ENCODE measurements at regions not wholly inside any gene's neighbourhood (a gene's known extent, or its start where the extent isn't known, plus 50 kb on each side); places are given as distances from the start of the nearest gene placed in this dataset.

DNA sequence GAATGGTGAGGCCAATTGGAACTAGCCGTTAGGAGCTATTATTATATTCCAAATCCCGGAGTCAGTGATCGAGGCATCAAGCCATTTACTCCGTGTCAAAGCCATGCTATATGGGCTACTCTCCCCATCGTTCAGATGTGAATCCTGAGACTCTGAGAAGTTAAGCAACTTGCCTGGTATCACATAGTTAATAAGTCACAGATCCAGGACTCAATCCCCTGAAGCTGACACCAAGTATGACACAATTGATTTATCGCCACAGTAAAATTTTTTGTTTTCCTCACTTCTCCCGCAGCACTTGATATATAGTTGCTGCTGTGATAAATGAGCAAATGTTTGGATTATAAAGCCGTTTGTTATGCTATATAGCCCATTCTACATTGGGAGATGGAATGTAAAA, 50.8 kb upstream of the TSHZ2 start:
- peak; percentile 90 for DNase-seq

DNA sequence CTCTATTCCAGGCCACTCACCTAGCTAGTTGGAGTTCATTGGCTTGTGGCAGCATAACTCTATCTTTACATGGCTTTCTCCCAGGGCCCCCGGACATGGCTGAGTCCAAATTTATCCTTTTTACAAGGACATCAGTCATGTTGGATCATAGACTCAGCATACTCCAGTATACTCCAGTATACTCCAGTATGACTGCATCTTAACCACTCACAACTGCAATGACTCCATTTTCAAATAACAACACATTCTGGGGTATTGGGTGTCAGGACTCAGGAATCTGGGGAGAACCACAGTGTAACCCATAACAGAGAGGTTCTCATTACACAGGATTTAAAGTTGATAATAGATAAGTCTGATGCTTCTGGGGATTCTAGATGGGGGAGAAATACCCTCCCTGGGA, 53.8 kb upstream of the TSHZ2 start:
- DNase-seq: no peak

- no peak for DNase-seq
Measured at GRCh38 chr20:52915564-52915963, 56.6 kb upstream of the TSHZ2 start.

GRCh38 chr20:52914870-52915269, 57.3 kb upstream of the TSHZ2 start:
- no peak for DNase-seq

GRCh38 chr20:52913650-52914387, 58.3 kb upstream of the TSHZ2 start:
- peak; percentile 37 for DNase-seq

DNA sequence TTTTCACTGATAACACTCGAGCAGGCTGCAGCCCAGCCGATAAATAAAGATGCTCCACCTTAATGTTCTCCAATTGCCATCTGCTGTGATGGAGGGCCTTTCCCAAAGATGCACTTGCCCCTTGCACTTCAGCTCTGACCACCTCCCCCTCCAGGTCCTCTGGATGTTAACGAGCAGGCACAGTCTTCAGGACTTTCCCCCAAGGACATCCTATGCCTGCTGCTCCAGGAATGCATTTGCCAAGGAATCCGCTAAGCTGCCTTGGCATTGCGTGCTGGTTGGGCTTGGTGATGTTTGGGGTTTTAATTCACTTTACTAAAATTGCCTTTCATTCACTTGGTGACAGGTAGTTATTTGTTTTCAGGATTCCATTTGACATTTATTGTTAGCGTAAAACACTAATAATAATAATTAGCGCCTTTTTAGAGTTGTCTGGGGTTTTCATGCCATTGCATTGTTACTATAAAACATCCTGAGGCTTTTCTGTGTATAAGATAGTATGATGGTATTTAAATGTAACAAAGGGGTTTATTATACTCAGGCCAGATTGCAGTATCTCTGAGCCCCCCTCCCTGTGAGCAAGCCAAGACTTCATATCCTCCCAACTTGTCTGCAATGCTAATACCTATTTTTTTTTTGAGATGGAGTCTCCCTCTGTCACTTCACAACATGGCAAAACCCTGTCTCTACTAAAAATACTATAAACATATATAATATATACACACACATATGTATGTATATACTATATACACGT, 66.7 kb upstream of the TSHZ2 start:
- no peak for DNase-seq

- no peak for DNase-seq
Measured at GRCh38 chr20:52904837-52905236, 67.3 kb upstream of the TSHZ2 start.

DNA sequence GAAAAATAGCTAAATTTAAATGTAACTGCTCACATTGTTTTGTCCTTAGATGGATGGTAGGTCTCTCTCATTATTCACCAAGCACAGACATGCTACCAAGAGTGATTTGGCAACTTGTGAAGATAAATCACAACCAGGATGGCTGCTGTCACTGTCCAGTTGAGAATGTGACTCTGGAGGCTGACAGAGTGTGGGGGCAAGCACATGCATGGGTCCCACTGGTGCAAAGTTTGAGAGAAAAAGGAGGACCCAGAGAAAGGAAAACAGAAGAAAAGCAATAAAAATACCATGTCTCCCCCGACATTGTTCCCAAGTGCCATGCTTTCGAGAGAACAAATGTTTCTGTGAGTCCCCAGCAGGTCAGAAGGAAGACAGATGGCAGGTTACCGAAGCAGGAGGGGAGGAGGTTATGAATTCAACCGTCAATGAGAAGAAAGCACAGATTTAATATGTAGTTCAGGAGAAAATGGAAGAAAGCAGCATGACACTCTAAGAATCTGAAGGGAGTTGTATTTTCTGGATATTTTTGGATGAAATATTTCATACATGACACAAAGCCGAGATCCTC, 73.0 kb upstream of the TSHZ2 start:
- no peak for DNase-seq

GRCh38 chr20:52896348-52896747, 75.8 kb upstream of the TSHZ2 start:
- DNase-seq: no peak

GRCh38 chr20:52895701-52896100, 76.5 kb upstream of the TSHZ2 start:
- no peak for DNase-seq

- DNase-seq: no peak
Measured at GRCh38 chr20:52895235-52895634, 76.9 kb upstream of the TSHZ2 start.

DNA sequence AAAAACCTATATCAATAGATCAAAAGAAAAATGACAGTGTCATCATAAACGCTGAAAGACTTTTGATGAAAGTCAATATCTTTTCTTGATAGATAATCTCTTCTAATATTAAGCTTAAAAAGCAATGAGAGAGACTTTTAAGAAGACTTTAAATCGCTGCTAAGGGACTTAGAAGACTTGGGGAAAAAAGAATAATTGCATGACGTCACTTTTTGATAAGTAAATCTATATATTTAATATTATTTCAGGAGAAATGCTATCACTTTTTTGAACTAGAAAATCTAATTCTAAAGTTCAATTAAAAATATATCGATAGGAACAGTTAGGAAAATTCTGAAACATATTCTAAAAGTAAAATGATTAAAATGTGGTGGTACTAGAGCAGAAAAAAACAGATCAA, 78.7 kb upstream of the TSHZ2 start:
- no peak for DNase-seq

GRCh38 chr20:52892023-52892422, 80.1 kb upstream of the TSHZ2 start:
- no peak for DNase-seq

- DNase-seq: no peak
Measured at GRCh38 chr20:52890130-52890529, 82.0 kb upstream of the TSHZ2 start.

DNA sequence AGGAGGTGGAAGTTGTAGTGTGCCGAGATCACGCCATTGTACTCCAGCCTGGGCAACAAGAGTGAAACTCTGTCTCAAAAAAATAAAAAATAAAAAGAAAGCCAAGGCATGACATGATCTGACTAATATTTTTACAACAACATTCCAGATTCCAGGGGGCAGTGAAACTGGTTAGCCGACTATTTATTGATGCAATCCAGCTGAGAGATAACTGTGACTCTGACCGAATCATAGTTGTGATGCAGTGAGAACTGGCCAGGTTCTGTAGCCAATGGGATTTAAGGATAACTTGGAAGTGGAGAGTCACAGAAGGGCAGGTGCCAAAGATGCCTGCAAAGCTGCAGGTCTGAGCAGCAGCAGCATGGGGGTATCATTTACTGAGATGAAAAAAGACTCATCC, 82.9 kb upstream of the TSHZ2 start:
- DNase-seq: peak; percentile 86

DNA sequence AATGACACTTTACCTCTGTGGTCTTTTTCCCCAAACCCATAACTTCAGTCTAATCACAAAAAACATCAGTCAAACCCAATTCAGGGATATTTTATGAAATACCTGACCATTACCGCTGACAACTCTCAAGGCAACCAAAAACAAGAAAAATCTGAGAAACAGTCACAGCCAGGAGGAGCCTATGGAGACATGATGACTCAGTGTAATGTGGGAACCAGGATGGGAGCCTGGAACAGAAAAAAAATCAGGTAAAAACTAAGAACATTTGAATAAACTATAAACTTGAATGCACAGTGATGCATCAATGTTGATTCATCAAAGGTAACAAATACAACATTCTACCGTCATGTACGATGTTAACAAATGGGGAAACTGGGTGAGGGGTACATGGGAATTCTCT, 84.1 kb upstream of the TSHZ2 start:
- peak; percentile 22 for DNase-seq

DNA sequence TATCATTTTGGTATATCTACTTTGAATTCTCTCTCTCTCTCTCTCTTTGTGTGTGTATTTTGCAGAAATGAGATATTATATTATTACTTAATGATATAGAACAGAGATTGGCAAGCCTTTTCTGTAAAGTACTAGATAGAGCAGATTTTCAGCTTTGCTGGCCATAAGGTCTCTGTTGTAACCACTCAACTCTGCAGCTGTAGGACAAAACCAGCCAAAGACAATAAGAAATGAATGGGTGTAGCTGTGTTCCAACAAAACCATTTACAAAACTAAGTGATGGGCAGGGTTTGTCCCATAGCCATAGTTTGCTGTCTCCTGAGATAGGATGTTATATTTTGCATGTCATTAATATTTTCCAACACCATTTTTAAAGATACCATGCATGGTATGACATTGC, 91.2 kb upstream of the TSHZ2 start:
- DNase-seq: no peak

DNA sequence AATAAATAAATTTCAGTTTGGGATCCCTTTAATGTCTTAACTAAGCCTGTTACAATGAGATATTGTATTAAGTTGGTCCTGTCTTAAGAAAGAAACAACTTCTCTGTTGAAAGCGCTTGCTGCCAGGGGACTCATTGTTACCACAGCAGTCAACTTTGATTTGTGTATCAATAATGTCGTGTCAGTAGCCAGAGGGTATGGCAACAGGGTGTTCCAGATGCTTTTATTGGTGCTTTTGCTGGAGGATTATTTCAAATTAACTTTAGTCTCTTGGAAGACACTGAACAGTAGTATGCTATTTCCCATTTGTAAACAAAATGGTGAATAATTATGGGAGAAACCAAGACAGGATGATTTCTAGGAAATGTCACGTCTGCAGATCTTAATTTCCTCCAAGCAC, 91.9 kb upstream of the TSHZ2 start:
- DNase-seq: no peak

DNA sequence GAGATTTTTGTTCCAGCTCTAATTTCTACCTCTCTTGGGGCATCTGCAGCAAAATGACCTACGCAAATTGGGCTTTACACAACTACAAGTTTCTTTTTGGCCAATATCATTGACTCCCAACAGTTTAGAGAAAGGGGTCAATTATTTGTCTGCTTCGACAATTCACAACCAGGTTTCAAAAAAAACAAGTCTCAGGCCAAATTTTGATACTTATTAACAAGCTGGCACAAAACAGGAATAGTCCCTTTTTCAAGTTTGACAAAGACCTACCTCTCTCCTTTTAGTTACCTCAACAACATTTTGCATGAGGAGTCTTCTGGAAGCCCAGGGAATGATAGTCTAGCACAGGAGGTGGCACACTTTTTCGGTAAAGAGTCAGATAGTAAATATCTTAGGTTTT, 97.9 kb upstream of the TSHZ2 start:
- DNase-seq: no peak

DNA sequence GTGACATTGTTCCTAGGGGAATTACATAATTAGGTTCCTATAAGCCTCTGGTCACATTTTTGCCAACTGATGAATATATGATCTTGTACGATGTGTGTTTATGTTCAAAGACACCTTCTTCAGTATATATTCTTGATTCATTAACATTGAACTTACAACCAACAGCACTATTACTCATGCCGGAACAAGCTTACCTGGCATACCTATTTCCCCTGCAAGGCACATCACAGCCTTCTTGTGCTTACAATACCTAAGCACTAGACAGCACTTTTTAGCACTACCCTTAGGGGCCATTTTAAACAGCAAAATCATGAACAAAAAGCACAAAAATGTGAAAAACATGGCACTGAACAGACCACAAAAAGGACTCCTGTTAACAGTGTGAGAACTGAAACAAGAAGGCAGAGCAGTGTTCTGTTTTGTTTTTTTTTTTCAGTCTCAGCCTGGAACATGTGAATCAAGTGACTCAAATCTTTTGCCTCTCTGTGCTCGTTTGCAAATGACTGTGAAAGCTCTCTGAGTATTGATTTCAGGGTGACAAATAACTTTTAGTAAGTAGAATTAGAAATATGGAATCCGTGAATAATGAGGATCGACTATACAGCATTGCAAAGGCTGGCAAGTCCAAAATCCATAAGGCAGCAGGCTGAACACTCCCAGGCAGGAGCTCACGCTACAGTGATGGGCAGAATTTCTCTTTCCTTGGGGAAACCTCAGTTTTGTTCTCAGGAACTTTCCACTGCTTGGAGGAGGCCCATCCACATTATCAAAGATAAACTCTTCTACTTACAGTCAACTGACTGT, 102.3 kb upstream of the TSHZ2 start:
- no peak for DNase-seq

DNA sequence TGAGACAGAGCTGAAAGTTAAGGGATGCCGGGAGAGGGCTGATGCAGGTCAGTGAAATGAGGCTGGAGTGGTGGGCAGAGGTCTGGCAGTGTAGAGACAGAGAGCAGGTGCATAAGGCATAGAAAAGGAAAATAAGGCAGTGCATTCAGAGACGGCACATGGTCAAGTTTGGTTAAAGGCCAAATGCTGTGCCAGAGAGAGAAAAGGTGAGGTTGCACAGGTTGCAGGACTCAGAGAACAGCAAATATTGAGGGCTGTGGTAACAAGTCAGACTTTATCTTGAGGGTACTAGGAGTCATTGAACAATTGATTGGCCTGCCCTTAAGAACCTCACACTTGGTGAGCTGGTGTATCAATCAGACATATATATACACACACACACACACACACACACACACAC, 102.9 kb upstream of the TSHZ2 start:
- DNase-seq: no peak

GRCh38 chr20:52867305-52867704, 104.9 kb upstream of the TSHZ2 start:
- peak; percentile 66 for DNase-seq

DNA sequence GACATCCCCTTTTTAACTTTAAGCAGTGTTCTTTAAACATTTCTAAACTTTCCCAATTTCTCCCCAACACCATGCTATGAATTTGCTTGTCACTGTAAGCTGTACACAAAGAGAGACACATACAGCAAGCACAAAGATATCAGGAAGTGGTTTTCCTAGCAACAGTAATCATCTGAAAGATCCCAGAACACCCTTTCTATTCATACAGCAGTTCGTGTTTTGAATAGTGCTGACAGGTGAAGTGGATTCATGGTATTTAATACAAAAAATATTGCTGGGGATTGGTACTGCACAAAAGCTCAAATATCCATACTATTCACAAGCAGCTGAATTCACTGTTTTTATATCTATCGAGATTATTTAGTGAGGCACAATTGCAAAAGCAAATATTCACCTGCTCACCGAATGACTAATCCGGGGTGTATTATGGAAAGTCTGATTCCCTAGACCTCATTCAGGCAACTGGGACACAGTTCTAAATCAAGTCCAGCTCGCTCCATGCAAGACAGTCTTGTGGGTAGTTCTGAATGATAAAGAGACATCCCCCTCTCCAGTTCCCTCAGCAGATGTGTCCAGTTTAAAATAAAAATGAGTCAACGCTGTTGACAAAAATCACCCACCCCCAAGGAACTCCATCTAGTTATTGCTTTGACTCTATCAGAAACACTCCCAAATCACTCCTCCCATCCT, 107.1 kb upstream of the TSHZ2 start:
- peak; percentile 73 for DNase-seq
